BLaER1 treated with 17β-estradiol and CSF1 and Interleukin-3, amounts not matched to agents 10 nM and 100 nM (cell line): ENCODE measurements at regions not wholly inside any gene's neighbourhood (a gene's known extent, or its start where the extent isn't known, plus 50 kb on each side); places are given as distances from the start of the nearest gene placed in this dataset.
A peak's percentile ranks its signal among the peaks of the same experiment; 100 is the strongest.
"Not testable (repeated sequence)": the region's sequence is repeated elsewhere in the genome, so short reads cannot be mapped to it uniquely, and the experiment has no call there.

Source experiments
- H3K27ac ChIP-seq, 11 experiments: shearing (Covaris generic); formaldehyde crosslinking; 2 replicates each; pipeline ENCODE4 v1.8.1; 2022
- H3K27me3 ChIP-seq, 11 experiments: shearing (Covaris generic); formaldehyde crosslinking; 2 replicates each; pipeline ENCODE4 v1.8.1; 2022
- H3K36me3 ChIP-seq, 11 experiments: shearing (Covaris generic); formaldehyde crosslinking; 2 replicates each; pipeline ENCODE4 v1.8.1; 2022
- H3K4me1 ChIP-seq, 10 experiments: shearing (Covaris generic); formaldehyde crosslinking; 2 replicates each; pipeline ENCODE4 v1.8.1; 2022
- H3K4me2 ChIP-seq, 11 experiments: shearing (Covaris generic); formaldehyde crosslinking; 2 replicates each; pipeline ENCODE4 v1.8.1; 2022
- H3K4me3 ChIP-seq, 10 experiments: shearing (Covaris generic); formaldehyde crosslinking; 2 replicates each; pipeline ENCODE4 v1.8.1; 2022
- H3K9ac ChIP-seq, 11 experiments: shearing (Covaris generic); formaldehyde crosslinking; 2 replicates each; pipeline ENCODE4 v1.8.1; 2022
- H3K9me3 ChIP-seq, 11 experiments: shearing (Covaris generic); formaldehyde crosslinking; replicated peaks in 1 of 11; 2 replicates each; pipeline ENCODE4 v1.8.1; 2022
- H4K20me1 ChIP-seq, 11 experiments: shearing (Covaris generic); formaldehyde crosslinking; 2 replicates each; pipeline ENCODE4 v1.8.1; 2022
- Cebpa-rat ChIP-seq, 11 experiments: shearing (Covaris generic); IDR thresholded peaks; 2 replicates each; pipeline ENCODE4 v1.8.1; 2022

GRCh38 chr9:42802716-42803115 lies 619.3 kb downstream of the SPATA31A6 start:
- H3K27me3 ChIP-seq, result not testable (repeated sequence)
- peaks cover 0 to 42% (median 20%) of the 10 kb centered on the region in 10 experiments; a peak in 17 of 20 replicates for H3K4me1 ChIP-seq

DNA sequence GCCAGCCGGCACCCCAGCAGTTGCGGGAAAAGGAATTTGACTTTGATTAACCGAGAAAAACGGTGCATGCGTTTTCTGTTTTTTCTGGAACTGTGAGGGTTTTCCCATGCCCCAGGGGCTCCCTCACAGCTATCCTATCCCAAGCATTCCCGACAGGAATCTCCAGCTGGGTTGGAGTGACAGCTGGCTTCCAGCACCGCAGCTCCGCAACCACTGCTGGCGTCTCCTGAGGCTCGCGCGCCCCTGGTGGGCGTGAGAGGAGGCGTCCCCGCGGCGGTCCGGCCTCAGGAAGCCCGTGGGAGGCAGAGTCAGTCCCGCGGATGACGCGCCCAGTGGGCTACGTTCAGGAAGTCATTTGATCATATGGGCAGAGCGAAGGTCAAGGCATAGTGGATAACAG lies 623.2 kb downstream of the SPATA31A6 start:
- H3K9ac ChIP-seq, H3K4me2 ChIP-seq: not testable (repeated sequence)

More at GRCh38 chr9:42802716-42803115, 619.3 kb downstream of the SPATA31A6 start:
- not testable (repeated sequence) for H3K4me3 ChIP-seq, H3K9me3 ChIP-seq, H3K36me3 ChIP-seq, H4K20me1 ChIP-seq, H3K9ac ChIP-seq
- H3K4me2 ChIP-seq, result peak overlapping the region in 10 of 11 experiments; percentile 19 to 78 (median 64); a peak in 18 of 22 replicates
- peak overlapping the region in 4 of 11 experiments; percentile 40 to 58 (median 54); a peak in 5 of 22 replicates for H3K27ac ChIP-seq
- TF ChIP-seq Cebpa-rat (IDR thresholded peaks at IDR 0.05), result peak in 3 of 11 experiments; percentile 18 to 47 (median 46); a peak in 2 of 22 replicates

DNA sequence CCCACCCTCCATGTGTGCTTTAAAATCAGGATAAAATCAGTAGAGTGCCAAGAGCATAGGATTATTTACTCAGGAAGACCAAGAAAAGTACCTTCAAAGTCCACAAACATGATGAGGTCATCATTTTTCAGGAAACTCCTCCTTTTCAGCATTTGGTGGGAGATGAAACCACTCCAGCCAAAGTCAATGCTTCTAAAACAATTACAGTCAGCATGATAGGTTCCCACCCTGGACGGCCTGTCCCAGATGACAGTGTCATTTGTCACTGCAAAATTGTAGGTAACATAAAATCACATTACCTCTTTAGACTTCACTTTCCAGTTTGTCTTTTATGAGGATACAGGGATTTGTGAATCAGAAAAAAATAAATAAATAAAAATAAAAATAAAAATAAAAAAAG lies 638.0 kb downstream of the SPATA31A6 start:
- not testable (repeated sequence) for H3K4me1 ChIP-seq, H3K27me3 ChIP-seq, H3K36me3 ChIP-seq, H3K27ac ChIP-seq, H3K9ac ChIP-seq, H3K4me2 ChIP-seq, H3K9me3 ChIP-seq, H4K20me1 ChIP-seq, H3K4me3 ChIP-seq

More for the DNA sequence above, 623.2 kb downstream of the SPATA31A6 start:
- H3K4me3 ChIP-seq, H3K9me3 ChIP-seq, H3K27me3 ChIP-seq, H3K27ac ChIP-seq, H3K36me3 ChIP-seq, H4K20me1 ChIP-seq: not testable (repeated sequence)
- H3K4me1 ChIP-seq, result peaks cover 0 to 28% (median 16%) of the 10 kb centered on the region in 10 experiments; a peak in 17 of 20 replicates

DNA sequence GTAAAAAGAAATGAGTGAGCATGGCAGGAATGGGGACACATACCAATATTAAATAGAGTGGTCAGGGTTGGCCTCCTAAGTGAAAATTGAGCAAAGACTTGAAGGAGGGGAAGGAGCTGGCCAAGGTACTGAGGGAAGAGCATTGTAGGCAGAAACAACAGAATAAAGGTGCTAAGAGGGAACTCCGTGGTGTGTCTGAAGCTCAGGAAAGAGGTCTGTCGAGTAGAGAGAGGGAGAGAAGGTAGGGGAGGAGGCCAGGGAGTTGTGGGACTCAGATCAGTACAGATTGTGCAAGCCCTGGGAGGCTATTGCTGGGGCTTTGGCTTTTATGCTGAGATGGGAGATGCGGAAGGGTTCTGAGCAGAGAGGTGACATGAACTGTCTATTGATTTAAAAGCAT lies 664.7 kb downstream of the SPATA31A6 start:
- H3K9me3 ChIP-seq, result peaks cover 0 to 11% (median 0%) of the 10 kb centered on the region in 11 experiments; a peak in 5 of 22 replicates
- not testable (repeated sequence) for H4K20me1 ChIP-seq

DNA sequence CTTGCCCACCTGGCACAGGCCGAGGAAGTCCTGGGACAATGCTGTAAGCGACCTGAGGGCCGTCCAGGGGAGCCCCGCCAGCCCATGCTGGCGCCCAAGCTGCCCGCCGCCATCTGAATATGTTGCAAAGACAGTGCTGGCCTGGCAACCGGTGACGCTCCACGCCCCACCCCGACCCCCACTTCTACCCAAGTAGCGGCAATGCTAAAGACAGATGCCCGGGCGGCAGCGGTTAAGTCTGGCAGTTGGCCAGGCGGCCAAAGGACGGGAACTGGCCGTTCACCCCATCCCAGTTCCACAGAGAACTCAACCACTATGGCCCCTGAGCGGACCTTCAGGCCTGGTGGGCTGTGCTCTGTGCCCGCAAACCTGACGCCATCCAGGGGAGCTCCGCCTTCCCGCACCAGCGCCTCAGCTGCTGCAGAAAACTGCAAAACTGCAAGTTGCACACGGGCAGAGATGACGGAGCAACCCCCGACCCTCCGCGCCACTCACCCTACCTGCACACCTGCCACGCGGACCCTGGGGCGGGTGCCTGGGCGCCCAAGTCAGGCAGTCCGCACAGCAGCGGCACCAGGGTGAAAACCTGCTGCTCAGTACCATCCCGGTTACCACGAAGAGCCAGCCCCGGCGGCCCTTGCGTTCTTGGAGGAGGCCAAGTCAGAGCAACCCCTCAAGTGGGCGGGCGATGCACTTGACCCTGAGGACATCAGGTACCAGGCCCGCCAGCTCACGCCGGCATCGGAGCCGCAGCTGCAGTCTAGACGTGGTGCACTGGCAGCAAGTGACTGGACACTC lies 667.6 kb downstream of the SPATA31A6 start:
- H3K9me3 ChIP-seq, result peaks cover 0 to 11% (median 0%) of the 10 kb centered on the region in 11 experiments; a peak in 5 of 22 replicates
- not testable (repeated sequence) for H3K4me1 ChIP-seq, H3K4me3 ChIP-seq

More for the DNA sequence above, 664.7 kb downstream of the SPATA31A6 start:
- not testable (repeated sequence) for H3K27ac ChIP-seq, H3K27me3 ChIP-seq, H3K4me3 ChIP-seq, H3K4me2 ChIP-seq, H3K36me3 ChIP-seq, H3K9ac ChIP-seq, H3K4me1 ChIP-seq

GRCh38 chr9:42851701-42852100 lies 668.2 kb downstream of the SPATA31A6 start:
- H3K4me3 ChIP-seq, result not testable (repeated sequence)

More for the DNA sequence above, 667.6 kb downstream of the SPATA31A6 start:
- not testable (repeated sequence) for H4K20me1 ChIP-seq, H3K4me2 ChIP-seq, H3K9ac ChIP-seq, H3K27ac ChIP-seq, H3K27me3 ChIP-seq, H3K36me3 ChIP-seq

DNA sequence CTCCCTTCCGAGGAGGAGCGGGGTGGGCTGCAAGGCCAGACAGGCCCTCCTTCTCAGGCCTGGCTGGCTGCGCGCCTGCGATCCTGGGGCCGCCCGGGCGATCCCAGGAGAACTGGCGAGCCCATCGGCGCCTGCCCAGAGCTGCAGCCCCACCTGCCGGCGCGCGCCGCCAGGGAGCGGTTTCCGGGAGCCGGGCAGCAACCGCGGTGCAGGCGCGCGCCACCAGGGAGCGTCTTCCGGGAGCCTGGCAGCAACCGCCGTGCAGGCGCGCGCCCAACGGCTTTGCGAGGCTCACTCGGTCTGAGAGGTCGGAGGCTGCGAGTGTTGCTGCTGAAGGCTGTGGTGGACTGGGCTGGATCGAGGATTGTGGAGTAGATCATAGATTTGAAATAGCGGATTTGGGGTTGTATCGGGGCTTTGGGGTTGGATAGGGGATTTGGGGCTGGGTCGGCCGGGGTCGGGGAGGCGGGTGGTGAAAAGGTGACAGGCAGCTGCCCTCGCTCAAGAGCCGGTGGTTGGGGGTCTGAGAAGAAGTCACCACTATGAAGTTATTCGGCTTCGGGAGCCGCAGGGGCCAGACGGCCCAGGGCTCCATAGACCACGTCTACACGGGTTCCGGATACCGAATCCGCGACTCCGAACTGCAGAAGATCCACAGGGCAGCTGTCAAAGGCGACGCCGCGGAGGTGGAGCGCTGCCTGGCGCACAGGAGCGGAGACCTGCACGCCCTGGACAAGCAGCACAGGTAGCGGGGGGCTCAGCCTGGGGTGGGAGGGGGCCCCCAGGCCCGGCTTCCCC lies 668.9 kb downstream of the SPATA31A6 start:
- H3K4me2 ChIP-seq, H3K36me3 ChIP-seq, H3K9ac ChIP-seq, H3K27ac ChIP-seq, H4K20me1 ChIP-seq, H3K4me1 ChIP-seq, H3K4me3 ChIP-seq, H3K27me3 ChIP-seq: not testable (repeated sequence)
- peaks cover 0 to 11% (median 0%) of the 10 kb centered on the region in 11 experiments; a peak in 5 of 22 replicates for H3K9me3 ChIP-seq

More at GRCh38 chr9:42851701-42852100, 668.2 kb downstream of the SPATA31A6 start:
- H4K20me1 ChIP-seq, H3K4me2 ChIP-seq, H3K36me3 ChIP-seq, H3K9ac ChIP-seq, H3K27ac ChIP-seq, H3K4me1 ChIP-seq, H3K27me3 ChIP-seq: not testable (repeated sequence)
- H3K9me3 ChIP-seq, result peaks cover 0 to 11% (median 0%) of the 10 kb centered on the region in 11 experiments; a peak in 5 of 22 replicates

GRCh38 chr9:42860133-42860532 lies 676.7 kb downstream of the SPATA31A6 start:
- not testable (repeated sequence) for H3K9ac ChIP-seq, H3K36me3 ChIP-seq, H3K27ac ChIP-seq

DNA sequence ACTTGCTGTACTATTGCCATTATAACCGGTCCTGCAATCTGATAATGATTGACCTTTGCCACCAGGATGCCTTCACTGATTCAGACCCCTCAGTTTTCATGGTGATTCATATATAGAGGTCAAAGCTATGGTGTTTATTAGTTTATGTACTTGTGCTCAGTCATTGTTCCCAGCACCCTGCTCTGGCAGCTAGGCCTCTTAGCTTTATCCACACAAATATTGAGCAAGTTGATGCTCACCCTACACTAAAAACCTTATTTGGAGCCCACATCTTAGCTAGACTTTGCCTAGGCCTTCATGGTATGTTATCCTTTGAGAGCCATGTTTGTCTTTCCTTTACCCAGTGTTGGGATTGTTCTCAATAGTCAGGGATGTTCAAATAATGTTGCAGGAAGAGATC lies 679.0 kb downstream of the SPATA31A6 start:
- H4K20me1 ChIP-seq, H3K4me1 ChIP-seq, H3K4me3 ChIP-seq, H3K4me2 ChIP-seq, H3K36me3 ChIP-seq, H3K27me3 ChIP-seq, H3K9me3 ChIP-seq, H3K27ac ChIP-seq, H3K9ac ChIP-seq: not testable (repeated sequence)

More at GRCh38 chr9:42860133-42860532, 676.7 kb downstream of the SPATA31A6 start:
- not testable (repeated sequence) for H4K20me1 ChIP-seq, H3K4me2 ChIP-seq, H3K4me3 ChIP-seq, H3K4me1 ChIP-seq, H3K27me3 ChIP-seq, H3K9me3 ChIP-seq
